HAP-1 (cell line): ENCODE measurements at regions not wholly inside any gene's neighbourhood (a gene's known extent, or its start where the extent isn't known, plus 50 kb on each side); places are given as distances from the start of the nearest gene placed in this dataset.

Source experiments
- DNase-seq, 2 experiments: peaks; one replicate each; pipeline ENCODE4 v3.0.0-alpha.2; 2016 to 2020; ENCODE audit warnings: low spot score in 2 of 2
- H3K27me3 ChIP-seq: fragments of 250-450 bp; sonication (Bioruptor Pico); 2 replicates; pipeline ENCODE4 v1.5.1; 2020; ENCODE audit warnings: low read depth, mild to moderate bottlenecking, moderate library complexity
- H3K36me3 ChIP-seq: fragments of 250-450 bp; sonication (Bioruptor Pico); replicated peaks from 2 replicates; pipeline ENCODE4 v1.5.1; 2020; ENCODE audit warnings: mild to moderate bottlenecking
- H3K4me1 ChIP-seq: fragments of 250-450 bp; sonication (Bioruptor Pico); 2 replicates; pipeline ENCODE4 v1.5.1; 2020; ENCODE audit warnings: mild to moderate bottlenecking
- H3K4me3 ChIP-seq: fragments of 250-450 bp; sonication (Bioruptor Pico); 2 replicates; pipeline ENCODE4 v1.5.1; 2020; ENCODE audit warnings: mild to moderate bottlenecking, moderate library complexity
- H3K9me3 ChIP-seq: fragments of 250-450 bp; sonication (Bioruptor Pico); 2 replicates; pipeline ENCODE4 v1.5.1; 2020; ENCODE audit warnings: mild to moderate bottlenecking, moderate library complexity
- in situ Hi-C: fragments of 300-500 bp; cut with MboI; formaldehyde crosslinking; loops from 3 replicates; pipeline ENCODE4 v1.14.3; 2020; ENCODE audit warnings: low sequenced_read_pairs, inconsistent platforms, mixed read lengths

DNA sequence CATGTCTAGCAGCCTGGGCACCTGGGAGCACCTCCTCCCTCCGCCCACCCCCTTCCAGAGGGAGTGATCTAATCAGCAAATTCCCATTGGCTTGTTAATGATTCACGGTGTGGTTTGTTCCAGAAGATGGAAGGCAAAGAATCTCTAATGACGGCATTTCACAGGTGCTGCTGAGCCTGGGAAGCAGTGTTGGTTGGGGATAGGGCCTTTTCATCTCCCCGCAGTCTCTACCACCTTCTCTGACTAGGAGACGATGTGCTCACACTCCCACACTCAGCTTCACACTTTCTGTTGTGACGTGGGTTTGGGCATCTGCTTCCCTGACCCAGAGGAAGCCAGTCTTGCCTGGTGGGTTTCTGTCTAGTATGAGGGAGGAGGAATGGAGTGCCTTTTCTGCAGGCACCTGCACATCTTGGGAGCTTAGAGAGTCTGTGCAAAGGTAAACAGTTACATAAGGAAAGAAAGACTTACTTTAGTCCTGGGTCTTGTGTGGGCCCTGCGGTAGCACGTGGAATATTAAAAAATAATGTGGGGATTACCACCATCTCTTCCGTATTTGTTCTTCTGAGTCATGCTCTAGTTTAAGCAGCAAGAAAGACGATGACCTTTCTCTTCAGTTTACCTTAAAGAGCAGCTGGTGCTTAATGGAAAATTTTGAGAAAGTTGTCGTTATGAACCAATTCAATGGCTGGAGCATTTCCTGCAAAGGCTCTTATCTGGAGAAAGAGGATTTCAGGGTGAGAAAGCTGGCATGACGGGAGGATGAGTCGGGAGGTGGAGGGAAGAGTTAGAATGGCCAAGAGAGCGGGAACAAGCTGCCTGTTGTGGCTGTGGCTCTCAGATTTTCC lies 70.6 kb upstream of the ARHGAP5 start:
- DNase-seq, result no peak
- Histone ChIP-seq H3K36me3 (no peaks in the 10 kb centered on the region), H3K27me3 (no peaks in the 10 kb centered on the region), H3K4me1 (no peaks in the 10 kb centered on the region; the same call in 1 of the 2 replicates), H3K9me3 (no peaks in the 10 kb centered on the region), H3K4me3 (no peak overlapping the region)
- in situ Hi-C loops, result no loop called here

DNA sequence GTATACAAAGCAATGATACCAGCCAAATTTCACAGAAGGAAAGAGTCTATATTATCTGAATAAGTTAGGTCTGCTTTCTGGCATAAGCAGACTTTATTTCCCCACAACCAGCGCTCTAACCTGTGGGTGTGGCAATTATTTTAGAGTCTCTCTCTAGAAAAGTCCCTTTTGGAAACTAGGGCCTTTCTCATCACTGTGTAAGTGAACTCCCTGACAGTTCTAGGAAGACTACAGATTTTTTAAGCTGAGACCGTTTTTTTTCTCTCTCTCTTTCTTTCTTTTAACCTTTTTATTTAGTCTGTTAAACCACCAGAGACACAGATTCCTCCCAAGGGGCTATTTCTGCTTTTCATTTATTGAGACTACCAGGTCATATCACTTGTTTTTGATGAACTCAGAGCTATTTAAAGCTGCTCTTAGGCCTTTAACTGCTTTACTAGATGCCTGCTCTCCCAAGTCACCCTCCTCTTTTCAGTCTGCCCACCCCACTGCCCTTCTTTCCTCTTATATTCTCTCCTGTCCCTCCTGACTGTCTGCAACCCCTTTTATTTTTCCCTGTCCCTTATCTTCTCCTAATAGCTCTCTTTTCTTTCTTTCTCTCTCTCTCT lies 69.2 kb upstream of the ARHGAP5 start:
- in situ Hi-C loops, result no loop called here
- DNase-seq, result no peak
- Histone ChIP-seq H3K4me3 (no peak overlapping the region), H3K4me1 (peaks cover 2% of the 10 kb centered on the region), H3K27me3 (no peaks in the 10 kb centered on the region), H3K36me3 (no peaks in the 10 kb centered on the region), H3K9me3 (no peaks in the 10 kb centered on the region)

- H3K27me3 ChIP-seq, result no peaks in the 10 kb centered on the region
- H3K9me3 ChIP-seq, result no peaks in the 10 kb centered on the region
- H3K36me3 ChIP-seq, result no peaks in the 10 kb centered on the region
- H3K4me1 ChIP-seq, result peaks cover 9% of the 10 kb centered on the region
- in situ Hi-C loops, result no loop called here
- DNase-seq, result no peak
- no peak overlapping the region for H3K4me3 ChIP-seq
Observed at GRCh38 chr14:32008602-32009193, 68.4 kb upstream of the ARHGAP5 start.

DNA sequence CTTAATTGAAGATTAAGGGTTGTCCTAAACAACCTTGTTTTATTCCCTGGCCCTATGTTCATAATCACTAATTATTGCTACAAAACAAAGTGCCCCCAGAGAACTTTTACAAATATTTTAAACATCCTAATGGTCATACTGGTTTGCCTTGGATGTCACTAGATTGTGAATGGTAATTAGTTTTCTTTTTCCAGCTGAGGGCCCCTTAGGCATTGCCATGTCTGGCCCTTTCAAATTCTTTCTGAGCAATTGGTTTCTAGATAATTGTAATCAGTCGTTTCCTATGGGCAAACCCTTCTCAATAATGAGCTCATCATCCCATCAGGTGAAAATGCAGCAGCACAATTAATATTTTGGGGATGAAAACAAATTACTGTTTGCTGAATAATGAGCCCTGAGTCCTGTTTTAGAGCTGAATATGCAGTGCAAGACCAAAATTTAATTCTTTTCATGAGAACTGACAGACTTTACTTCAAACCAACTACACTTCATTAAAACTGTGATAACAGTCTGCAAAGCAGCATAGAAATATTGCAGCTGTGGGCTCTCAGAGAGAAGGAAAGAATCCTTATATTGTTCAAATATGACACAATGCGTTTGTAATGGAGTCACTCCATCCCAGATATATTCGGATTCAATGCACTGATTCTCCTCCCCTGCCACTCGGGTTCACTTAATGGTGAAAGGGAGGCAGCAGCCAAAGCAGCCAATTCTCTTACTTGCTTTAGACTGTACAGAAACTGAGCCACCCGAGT lies 67.7 kb upstream of the ARHGAP5 start:
- peaks cover 11% of the 10 kb centered on the region for H3K4me1 ChIP-seq
- H3K9me3 ChIP-seq, result no peaks in the 10 kb centered on the region
- no peak overlapping the region for H3K4me3 ChIP-seq
- in situ Hi-C loops, result no loop called here
- H3K27me3 ChIP-seq, result no peaks in the 10 kb centered on the region
- no peak for DNase-seq
- H3K36me3 ChIP-seq, result no peaks in the 10 kb centered on the region

GRCh38 chr14:32009976-32010581 lies 67.0 kb upstream of the ARHGAP5 start:
- H3K9me3 ChIP-seq, result no peaks in the 10 kb centered on the region
- H3K27me3 ChIP-seq, result no peaks in the 10 kb centered on the region
- in situ Hi-C loops, result no loop called here
- DNase-seq, result no peak
- no peak overlapping the region for H3K4me3 ChIP-seq
- H3K36me3 ChIP-seq, result no peaks in the 10 kb centered on the region
- peaks cover 11% of the 10 kb centered on the region for H3K4me1 ChIP-seq

- Histone ChIP-seq H3K27me3 (no peaks in the 10 kb centered on the region), H3K36me3 (no peaks in the 10 kb centered on the region), H3K4me1 (peaks cover 11% of the 10 kb centered on the region), H3K4me3 (no peak overlapping the region), H3K9me3 (no peaks in the 10 kb centered on the region)
- in situ Hi-C loops, result no loop called here
- no peak for DNase-seq
Observed at GRCh38 chr14:32010604-32011125, 66.4 kb upstream of the ARHGAP5 start.

GRCh38 chr14:32011225-32011624 lies 65.9 kb upstream of the ARHGAP5 start:
- DNase-seq, result no peak
- Histone ChIP-seq H3K27me3 (no peaks in the 10 kb centered on the region), H3K4me3 (no peak overlapping the region), H3K36me3 (no peaks in the 10 kb centered on the region), H3K4me1 (peaks cover 11% of the 10 kb centered on the region), H3K9me3 (no peaks in the 10 kb centered on the region)
- in situ Hi-C loops, result no loop called here

GRCh38 chr14:32012062-32012461 lies 65.0 kb upstream of the ARHGAP5 start:
- no peak for DNase-seq
- in situ Hi-C loops, result no loop called here
- no peaks in the 10 kb centered on the region for H3K27me3 ChIP-seq
- no peaks in the 10 kb centered on the region for H3K36me3 ChIP-seq
- H3K9me3 ChIP-seq, result no peaks in the 10 kb centered on the region
- H3K4me3 ChIP-seq, result no peak overlapping the region
- peaks cover 11% of the 10 kb centered on the region for H3K4me1 ChIP-seq

GRCh38 chr14:32012571-32012970 lies 64.5 kb upstream of the ARHGAP5 start:
- H3K36me3 ChIP-seq, result no peaks in the 10 kb centered on the region
- H3K4me1 ChIP-seq, result peaks cover 11% of the 10 kb centered on the region
- DNase-seq, result no peak
- no peaks in the 10 kb centered on the region for H3K27me3 ChIP-seq
- no peak overlapping the region for H3K4me3 ChIP-seq
- H3K9me3 ChIP-seq, result no peaks in the 10 kb centered on the region
- in situ Hi-C loops, result no loop called here

DNA sequence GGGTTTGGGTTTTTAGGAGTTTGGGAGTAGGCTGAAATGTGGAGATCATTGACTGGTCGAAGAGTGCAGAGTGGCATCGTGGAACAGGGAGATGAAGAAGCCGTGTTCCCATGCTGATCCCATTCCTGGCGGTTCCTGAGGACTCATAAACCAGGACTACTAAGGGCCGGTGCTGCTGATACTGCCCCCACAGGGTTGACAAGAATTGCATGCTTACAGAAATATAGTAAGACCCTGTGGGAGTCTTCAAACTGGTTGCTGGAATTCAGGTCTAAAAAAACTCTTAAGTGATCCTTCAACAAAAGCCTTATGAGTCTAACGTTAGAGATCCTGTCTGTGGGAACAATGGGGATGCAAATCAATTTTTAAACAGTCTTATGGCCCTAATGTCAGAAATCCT lies 64.0 kb upstream of the ARHGAP5 start:
- Histone ChIP-seq H3K4me1 (peaks cover 13% of the 10 kb centered on the region), H3K9me3 (no peaks in the 10 kb centered on the region), H3K36me3 (no peaks in the 10 kb centered on the region), H3K4me3 (no peak overlapping the region), H3K27me3 (no peaks in the 10 kb centered on the region)
- in situ Hi-C loops, result no loop called here
- DNase-seq, result peak; percentile 75 to 81

DNA sequence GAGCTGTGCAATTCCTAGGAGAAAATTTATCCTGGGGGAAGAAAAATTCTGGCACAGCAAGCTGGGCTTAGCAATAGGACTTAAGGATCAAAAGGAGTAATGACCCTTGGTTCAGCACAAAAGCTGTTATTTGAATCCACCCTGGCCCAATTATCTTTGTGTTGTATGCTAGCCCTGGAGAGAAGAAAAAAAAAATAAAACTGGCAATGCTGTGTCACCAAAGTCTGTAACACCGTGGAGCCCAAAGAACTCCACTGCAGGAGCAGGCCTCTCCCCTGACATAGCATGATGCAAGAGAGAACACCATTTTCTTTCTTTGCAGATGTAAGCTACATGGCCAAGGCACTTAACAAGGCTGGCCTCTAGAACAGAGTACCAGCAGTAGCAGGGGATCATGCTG lies 63.0 kb upstream of the ARHGAP5 start:
- no peaks in the 10 kb centered on the region for H3K27me3 ChIP-seq
- H3K4me1 ChIP-seq, result peaks cover 19% of the 10 kb centered on the region
- H3K4me3 ChIP-seq, result no peak overlapping the region
- DNase-seq, result no peak
- in situ Hi-C loops, result no loop called here
- no peaks in the 10 kb centered on the region for H3K9me3 ChIP-seq
- H3K36me3 ChIP-seq, result no peaks in the 10 kb centered on the region

GRCh38 chr14:32014498-32014897 lies 62.6 kb upstream of the ARHGAP5 start:
- in situ Hi-C loops, result no loop called here
- H3K4me1 ChIP-seq, result peaks cover 19% of the 10 kb centered on the region
- no peak for DNase-seq
- H3K9me3 ChIP-seq, result no peaks in the 10 kb centered on the region
- H3K36me3 ChIP-seq, result no peaks in the 10 kb centered on the region
- no peak overlapping the region for H3K4me3 ChIP-seq
- H3K27me3 ChIP-seq, result no peaks in the 10 kb centered on the region

- Histone ChIP-seq H3K4me1 (peaks cover 19% of the 10 kb centered on the region), H3K4me3 (no peak overlapping the region), H3K9me3 (no peaks in the 10 kb centered on the region), H3K36me3 (no peaks in the 10 kb centered on the region), H3K27me3 (no peaks in the 10 kb centered on the region)
- DNase-seq, result no peak
- in situ Hi-C loops, result no loop called here
Observed at GRCh38 chr14:32015166-32015565, 61.9 kb upstream of the ARHGAP5 start.
